ENCODE measurements at regions not wholly inside any gene's neighbourhood (a gene's known extent, or its start where the extent isn't known, plus 50 kb on each side); places are given as distances from the start of the nearest gene placed in this dataset.

- no peak for TF ChIP-seq POLR2A (IDR thresholded peaks at IDR 0.05)
- TF ChIP-seq CTCF (IDR thresholded peaks at IDR 0.05): no peak
Measured at GRCh38 chr9:24897826-24898225, 352.1 kb upstream of the IZUMO3 start.
